HUES6 (cell line): ENCODE measurements at regions not wholly inside any gene's neighbourhood (a gene's known extent, or its start where the extent isn't known, plus 50 kb on each side); places are given as distances from the start of the nearest gene placed in this dataset.
"Not testable (repeated sequence)": the region's sequence is repeated elsewhere in the genome, so short reads cannot be mapped to it uniquely, and the experiment has no call there.

ENCODE experiments used
- H3K27ac ChIP-seq: 2 replicates; pipeline ENCODE4 v1.7.0; 2013; ENCODE audit warnings: low read depth, mild to moderate bottlenecking, low read length, inconsistent platforms
- H3K27me3 ChIP-seq: 2 replicates; pipeline ENCODE4 v1.6.1; 2013; ENCODE audit warnings: low read length; ENCODE audit not compliant: control insufficient read depth, insufficient read depth
- H3K36me3 ChIP-seq: 2 replicates; pipeline ENCODE4 v1.6.1; 2013; ENCODE audit warnings: low read length; ENCODE audit not compliant: control insufficient read depth, insufficient read depth
- H3K4me1 ChIP-seq: 2 replicates; pipeline ENCODE4 v1.6.1; 2013; ENCODE audit warnings: low read length; ENCODE audit not compliant: control insufficient read depth, insufficient read depth
- H3K4me3 ChIP-seq: 2 replicates; pipeline ENCODE4 v1.5.1; 2013; ENCODE audit warnings: low read depth, low read length
- H3K9ac ChIP-seq: one replicate; pipeline ENCODE4 v1.6.1; 2013; ENCODE audit warnings: mild to moderate bottlenecking, low read length
- H3K9me3 ChIP-seq: 2 replicates; pipeline ENCODE4 v1.6.1; 2013; ENCODE audit warnings: low read depth, low read length; ENCODE audit not compliant: control insufficient read depth, insufficient read depth

DNA sequence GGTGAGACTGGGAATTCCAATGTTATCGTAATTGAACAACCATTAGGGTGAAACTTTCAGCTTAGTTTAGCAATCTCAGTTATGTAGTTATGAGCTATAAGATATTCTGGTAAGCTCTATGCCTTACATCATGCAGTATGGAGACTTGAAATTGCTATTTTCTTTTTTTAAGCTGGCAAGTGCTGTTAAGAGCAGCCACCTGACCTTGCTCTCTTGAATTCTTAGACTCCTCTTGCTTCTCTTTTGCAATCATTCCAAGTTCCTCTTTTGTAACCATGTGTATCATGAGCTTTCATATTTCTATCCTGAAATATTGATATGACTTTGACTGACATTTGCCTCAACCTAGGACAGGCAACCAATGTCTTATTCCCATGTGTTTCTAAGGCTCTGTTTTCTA is 446.3 kb upstream of the SLC35B3 start:
- no peaks in the 10 kb centered on the region for H3K4me1 ChIP-seq
- no peak overlapping the region for H3K27ac ChIP-seq
- H3K4me3 ChIP-seq = no peak overlapping the region
- no peaks in the 10 kb centered on the region for H3K9me3 ChIP-seq
- H3K9ac ChIP-seq = no peak overlapping the region
- H3K27me3 ChIP-seq = no peaks in the 10 kb centered on the region
- no peaks in the 10 kb centered on the region for H3K36me3 ChIP-seq

GRCh38 chr6:8879334-8879733 is 444.0 kb upstream of the SLC35B3 start:
- no peak overlapping the region for H3K4me3 ChIP-seq
- H3K27ac ChIP-seq = no peak overlapping the region
- no peaks in the 10 kb centered on the region for H3K36me3 ChIP-seq
- no peaks in the 10 kb centered on the region for H3K4me1 ChIP-seq
- no peak overlapping the region for H3K9ac ChIP-seq
- H3K9me3 ChIP-seq = no peaks in the 10 kb centered on the region
- H3K27me3 ChIP-seq = no peaks in the 10 kb centered on the region

GRCh38 chr6:8875986-8876385 is 440.6 kb upstream of the SLC35B3 start:
- Histone ChIP-seq H3K9ac (no peak overlapping the region), H3K27ac (no peak overlapping the region), H3K36me3 (no peaks in the 10 kb centered on the region), H3K4me3 (no peak overlapping the region), H3K9me3 (no peaks in the 10 kb centered on the region), H3K4me1 (peaks cover 2% of the 10 kb centered on the region; the same call in 1 of the 2 replicates), H3K27me3 (no peaks in the 10 kb centered on the region)

DNA sequence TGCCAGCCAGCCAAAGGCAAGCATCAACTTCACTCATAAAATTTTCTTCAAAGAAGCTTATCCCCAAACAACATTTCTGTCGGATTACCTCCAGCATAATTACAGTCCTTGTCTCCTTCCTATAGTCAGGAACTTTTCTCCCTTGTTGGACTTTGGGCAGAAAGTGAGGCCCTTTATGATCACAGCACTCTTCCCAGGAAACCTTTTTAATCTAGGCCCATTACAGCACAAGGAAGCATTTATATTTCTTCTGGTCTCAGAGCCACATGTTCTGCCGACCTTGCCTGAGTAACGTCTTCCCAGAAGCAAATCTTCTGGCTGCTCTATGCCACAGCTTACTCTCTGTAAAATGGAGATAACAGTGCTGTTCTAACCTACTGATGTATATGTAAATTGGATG is 437.2 kb upstream of the SLC35B3 start:
- no peak overlapping the region for H3K9ac ChIP-seq
- no peak overlapping the region for H3K27ac ChIP-seq
- peaks cover 2% of the 10 kb centered on the region; the same call in 1 of the 2 replicates for H3K4me1 ChIP-seq
- no peaks in the 10 kb centered on the region for H3K9me3 ChIP-seq
- no peak overlapping the region for H3K4me3 ChIP-seq
- no peaks in the 10 kb centered on the region for H3K27me3 ChIP-seq
- no peaks in the 10 kb centered on the region for H3K36me3 ChIP-seq

GRCh38 chr6:8865451-8865850 is 430.1 kb upstream of the SLC35B3 start:
- no peaks in the 10 kb centered on the region for H3K9me3 ChIP-seq
- no peak overlapping the region for H3K27ac ChIP-seq
- H3K9ac ChIP-seq = no peak overlapping the region
- no peaks in the 10 kb centered on the region for H3K27me3 ChIP-seq
- H3K4me1 ChIP-seq = no peaks in the 10 kb centered on the region
- H3K36me3 ChIP-seq = no peaks in the 10 kb centered on the region
- H3K4me3 ChIP-seq = no peak overlapping the region

DNA sequence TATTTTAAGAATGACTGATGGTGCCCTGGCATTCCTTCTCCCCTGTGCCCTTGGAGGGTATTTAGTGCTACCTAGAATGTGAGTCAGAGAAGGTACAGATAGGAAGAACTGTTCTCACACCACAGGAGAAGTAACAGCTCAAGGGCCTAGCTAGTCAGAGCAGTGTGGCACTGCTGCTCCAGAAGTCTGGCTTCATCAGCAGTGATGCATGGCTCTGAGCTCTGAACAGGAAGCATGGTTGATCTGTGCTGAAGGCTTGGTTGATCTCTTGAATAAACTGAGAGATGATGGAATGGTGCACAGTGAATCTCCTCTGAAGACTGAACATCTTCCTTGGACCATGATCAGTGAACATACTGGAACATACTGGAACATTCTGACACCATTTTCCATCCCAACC is 425.3 kb upstream of the SLC35B3 start:
- Histone ChIP-seq H3K9me3 (no peaks in the 10 kb centered on the region), H3K27me3 (no peaks in the 10 kb centered on the region), H3K27ac (no peak overlapping the region), H3K9ac (no peak overlapping the region), H3K4me1 (no peaks in the 10 kb centered on the region), H3K4me3 (no peak overlapping the region), H3K36me3 (no peaks in the 10 kb centered on the region)

DNA sequence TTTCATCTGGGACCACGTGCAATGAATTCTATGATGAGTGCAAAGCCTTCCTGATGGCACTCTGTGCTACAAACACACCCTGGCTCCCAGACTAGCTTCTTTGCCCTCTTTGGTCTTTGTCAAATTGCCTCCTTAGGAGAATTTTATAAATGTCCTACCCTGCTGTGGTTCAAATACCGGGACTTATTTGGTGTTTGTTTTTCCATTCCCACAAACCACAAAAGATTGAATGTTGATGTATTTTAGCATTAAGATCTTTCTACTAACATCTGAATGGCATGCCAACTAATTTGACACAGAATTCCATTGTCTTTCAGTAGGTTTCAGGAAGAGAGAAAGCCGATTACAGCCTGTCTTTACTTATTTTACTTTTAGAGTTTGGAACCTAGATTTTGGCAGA is 424.2 kb upstream of the SLC35B3 start:
- Histone ChIP-seq H3K9me3 (no peaks in the 10 kb centered on the region), H3K27ac (no peak overlapping the region), H3K27me3 (no peaks in the 10 kb centered on the region), H3K4me1 (no peaks in the 10 kb centered on the region), H3K9ac (no peak overlapping the region), H3K36me3 (no peaks in the 10 kb centered on the region), H3K4me3 (no peak overlapping the region)

GRCh38 chr6:8858854-8859331 is 423.5 kb upstream of the SLC35B3 start:
- no peaks in the 10 kb centered on the region for H3K9me3 ChIP-seq
- H3K36me3 ChIP-seq = no peaks in the 10 kb centered on the region
- no peak overlapping the region for H3K27ac ChIP-seq
- H3K4me1 ChIP-seq = no peaks in the 10 kb centered on the region
- no peak overlapping the region for H3K9ac ChIP-seq
- H3K27me3 ChIP-seq = no peaks in the 10 kb centered on the region
- no peak overlapping the region for H3K4me3 ChIP-seq

DNA sequence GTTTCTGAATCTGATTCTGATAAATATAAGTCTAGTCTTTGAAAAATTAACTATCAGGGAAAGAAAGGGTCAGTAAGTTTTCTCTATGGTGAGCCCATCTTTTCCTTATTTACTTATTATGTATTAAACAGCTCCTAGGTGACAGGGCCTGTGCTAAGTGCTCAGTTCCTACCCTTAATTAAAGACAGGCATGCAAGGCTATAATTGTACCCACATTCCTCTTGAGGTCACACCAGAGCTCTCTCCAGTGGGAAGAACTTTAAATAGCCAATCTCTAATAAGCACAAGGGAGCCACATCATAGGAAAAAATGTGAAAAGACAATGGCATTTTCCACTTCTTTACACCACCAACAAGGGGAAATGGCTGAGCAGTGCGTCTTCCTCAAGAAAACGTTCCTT is 421.8 kb upstream of the SLC35B3 start:
- Histone ChIP-seq H3K36me3 (no peaks in the 10 kb centered on the region), H3K27me3 (no peaks in the 10 kb centered on the region), H3K27ac (no peak overlapping the region), H3K9me3 (no peaks in the 10 kb centered on the region), H3K4me3 (no peak overlapping the region), H3K9ac (no peak overlapping the region), H3K4me1 (no peaks in the 10 kb centered on the region)

DNA sequence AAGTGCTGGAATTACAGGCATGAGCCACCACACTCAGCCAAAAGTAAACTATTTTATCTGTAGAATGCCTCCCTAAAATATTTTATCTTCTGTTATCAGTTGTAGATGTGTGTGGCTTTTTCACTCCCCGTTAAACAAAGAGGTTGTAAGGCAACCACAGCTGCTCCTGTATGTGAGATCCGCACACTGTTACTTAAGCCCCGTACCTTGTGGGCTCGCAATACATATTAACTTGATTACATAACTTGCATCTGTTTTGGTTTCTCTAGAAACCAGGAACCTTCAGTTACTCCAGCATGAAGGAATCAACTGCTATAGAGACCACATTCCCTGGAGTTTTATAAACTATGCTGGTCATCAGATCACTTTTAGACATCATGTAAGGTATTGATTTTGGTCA is 420.1 kb upstream of the SLC35B3 start:
- no peak overlapping the region for H3K27ac ChIP-seq

DNA sequence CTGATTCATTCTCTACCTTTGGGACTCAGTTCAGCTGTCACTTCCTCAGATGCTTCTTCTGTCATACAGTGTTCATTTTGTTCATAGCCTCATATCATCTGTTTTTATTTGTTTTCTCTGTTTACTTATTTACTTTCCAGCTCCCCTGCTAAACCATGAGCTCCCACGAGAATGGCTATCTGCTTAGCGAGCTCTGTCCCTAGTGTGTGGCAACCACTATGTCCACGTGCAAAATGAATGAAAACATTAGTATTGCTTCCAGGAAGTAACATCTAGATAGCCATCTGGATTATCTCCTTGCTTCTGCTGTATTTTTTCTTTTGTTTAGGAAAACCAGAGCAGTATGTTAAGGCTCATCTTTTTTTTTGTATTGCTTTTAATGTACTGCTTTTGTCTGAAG is 417.0 kb upstream of the SLC35B3 start:
- no peaks in the 10 kb centered on the region for H3K9me3 ChIP-seq
- no peaks in the 10 kb centered on the region for H3K36me3 ChIP-seq
- H3K27ac ChIP-seq = no peak overlapping the region
- no peaks in the 10 kb centered on the region for H3K27me3 ChIP-seq
- H3K9ac ChIP-seq = no peak overlapping the region
- no peaks in the 10 kb centered on the region for H3K4me1 ChIP-seq
- no peak overlapping the region for H3K4me3 ChIP-seq

More for the DNA sequence above, 420.1 kb upstream of the SLC35B3 start:
- Histone ChIP-seq H3K9me3 (no peaks in the 10 kb centered on the region), H3K4me1 (no peaks in the 10 kb centered on the region), H3K27me3 (no peaks in the 10 kb centered on the region), H3K4me3 (no peak overlapping the region), H3K9ac (no peak overlapping the region), H3K36me3 (no peaks in the 10 kb centered on the region)

DNA sequence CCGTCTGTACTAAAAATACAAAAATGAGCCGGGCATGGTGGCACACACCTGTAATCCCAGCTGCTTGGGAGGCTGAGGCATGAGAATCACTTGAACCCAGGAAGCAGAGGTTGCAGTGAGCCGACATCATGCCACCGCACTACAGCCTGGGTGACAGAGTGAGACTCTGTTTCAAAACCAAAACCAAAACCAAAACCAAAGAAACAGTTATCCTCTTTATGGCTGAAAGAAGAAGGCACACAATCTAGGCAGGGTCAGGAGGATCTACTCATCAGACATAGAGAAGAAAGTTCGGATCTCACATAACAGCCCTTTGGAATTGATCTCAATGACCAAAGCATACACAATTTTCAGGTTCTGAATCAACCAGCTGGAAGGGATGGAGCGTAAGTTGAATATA is 411.3 kb upstream of the SLC35B3 start:
- not testable (repeated sequence) for H3K9me3 ChIP-seq, H3K4me3 ChIP-seq, H3K27ac ChIP-seq, H3K27me3 ChIP-seq, H3K36me3 ChIP-seq, H3K4me1 ChIP-seq, H3K9ac ChIP-seq
